HFF-Myc (cell line): ENCODE measurements at regions not wholly inside any gene's neighbourhood (a gene's known extent, or its start where the extent isn't known, plus 50 kb on each side); places are given as distances from the start of the nearest gene placed in this dataset.
A peak's percentile ranks its signal among the peaks of the same experiment; 100 is the strongest.

ENCODE experiments used
- DNase-seq: peaks from one replicate; pipeline ENCODE4 v3.0.0-alpha.2; 2011; ENCODE audit warnings: low read depth; ENCODE audit errors: extremely low read depth
- H3K4me3 ChIP-seq: replicated peaks from 2 replicates; pipeline ENCODE4 v1.5.1; 2011; ENCODE audit warnings: low read depth, mild to moderate bottlenecking, control low read depth, low read length
- TF ChIP-seq, protein P1 (sequence below): IDR thresholded peaks from 2 replicates; pipeline ENCODE4 v1.5.1; 2012; ENCODE audit warnings: mild to moderate bottlenecking, low read depth, low read length, control low read depth; ENCODE audit errors: missing control alignments

DNA sequence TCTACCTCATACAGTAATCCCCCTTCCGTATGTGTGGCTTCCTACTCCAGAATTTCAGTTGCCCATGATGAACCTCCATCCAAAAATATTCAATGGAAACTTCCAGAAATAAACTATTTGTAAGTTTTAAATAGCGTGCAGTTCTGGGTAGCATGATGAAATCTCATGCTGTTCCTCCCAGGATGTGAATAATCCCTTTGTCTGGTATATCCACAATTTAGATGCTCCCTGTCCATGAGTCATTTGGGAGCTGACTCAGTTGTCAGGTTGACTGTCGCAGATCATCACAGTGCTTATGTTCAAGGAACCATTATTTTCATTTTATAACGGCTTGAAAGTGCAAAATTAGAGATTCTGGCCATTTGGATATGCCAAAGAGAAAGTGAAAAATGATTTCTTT is 290.1 kb upstream of the CDH9 start:
- H3K4me3 ChIP-seq = no peak overlapping the region
- TF ChIP-seq, protein P1, sequence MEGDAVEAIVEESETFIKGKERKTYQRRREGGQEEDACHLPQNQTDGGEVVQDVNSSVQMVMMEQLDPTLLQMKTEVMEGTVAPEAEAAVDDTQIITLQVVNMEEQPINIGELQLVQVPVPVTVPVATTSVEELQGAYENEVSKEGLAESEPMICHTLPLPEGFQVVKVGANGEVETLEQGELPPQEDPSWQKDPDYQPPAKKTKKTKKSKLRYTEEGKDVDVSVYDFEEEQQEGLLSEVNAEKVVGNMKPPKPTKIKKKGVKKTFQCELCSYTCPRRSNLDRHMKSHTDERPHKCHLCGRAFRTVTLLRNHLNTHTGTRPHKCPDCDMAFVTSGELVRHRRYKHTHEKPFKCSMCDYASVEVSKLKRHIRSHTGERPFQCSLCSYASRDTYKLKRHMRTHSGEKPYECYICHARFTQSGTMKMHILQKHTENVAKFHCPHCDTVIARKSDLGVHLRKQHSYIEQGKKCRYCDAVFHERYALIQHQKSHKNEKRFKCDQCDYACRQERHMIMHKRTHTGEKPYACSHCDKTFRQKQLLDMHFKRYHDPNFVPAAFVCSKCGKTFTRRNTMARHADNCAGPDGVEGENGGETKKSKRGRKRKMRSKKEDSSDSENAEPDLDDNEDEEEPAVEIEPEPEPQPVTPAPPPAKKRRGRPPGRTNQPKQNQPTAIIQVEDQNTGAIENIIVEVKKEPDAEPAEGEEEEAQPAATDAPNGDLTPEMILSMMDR = no peak
- no peak for DNase-seq

DNA sequence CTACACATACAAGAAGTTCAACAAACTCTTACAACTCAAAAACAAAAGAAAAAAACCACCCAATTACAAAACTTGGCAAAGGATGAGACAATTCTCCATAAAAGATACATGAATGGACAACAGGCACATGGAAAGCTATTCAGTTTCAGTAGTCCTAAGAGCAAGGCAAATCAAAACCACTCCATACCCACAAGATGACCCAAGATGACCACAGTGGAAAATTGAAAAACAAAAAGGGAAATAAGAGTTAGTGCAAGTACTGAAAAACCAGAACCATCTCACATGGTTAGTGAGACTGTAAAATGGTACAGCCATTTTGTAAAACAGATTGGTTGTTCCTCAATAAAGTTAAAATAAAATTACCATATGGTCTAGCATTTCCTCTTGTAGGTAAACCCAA is 287.1 kb upstream of the CDH9 start:
- TF ChIP-seq, protein P1 = no peak
- H3K4me3 ChIP-seq = no peak overlapping the region
- DNase-seq = no peak

DNA sequence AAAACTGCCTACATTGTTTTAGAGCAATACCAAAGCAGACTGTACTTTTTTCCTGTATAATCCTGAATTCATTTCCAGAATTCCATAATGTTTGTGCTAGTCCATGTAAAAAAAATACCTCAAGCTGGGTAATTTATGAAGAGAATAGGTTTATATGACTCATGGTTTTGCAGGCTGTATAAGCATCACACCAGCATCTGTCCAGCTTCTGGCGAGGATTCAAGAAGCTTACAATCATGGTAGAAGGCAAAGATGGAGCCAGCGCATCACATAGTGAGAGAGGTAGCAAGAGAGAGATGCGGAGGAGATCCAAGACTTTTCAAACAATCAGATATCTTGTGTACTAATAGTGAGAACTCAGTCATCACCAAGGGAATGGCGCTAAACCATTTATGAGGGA is 280.3 kb upstream of the CDH9 start:
- H3K4me3 ChIP-seq = no peak overlapping the region
- DNase-seq = no peak
- TF ChIP-seq, protein P1 = no peak

DNA sequence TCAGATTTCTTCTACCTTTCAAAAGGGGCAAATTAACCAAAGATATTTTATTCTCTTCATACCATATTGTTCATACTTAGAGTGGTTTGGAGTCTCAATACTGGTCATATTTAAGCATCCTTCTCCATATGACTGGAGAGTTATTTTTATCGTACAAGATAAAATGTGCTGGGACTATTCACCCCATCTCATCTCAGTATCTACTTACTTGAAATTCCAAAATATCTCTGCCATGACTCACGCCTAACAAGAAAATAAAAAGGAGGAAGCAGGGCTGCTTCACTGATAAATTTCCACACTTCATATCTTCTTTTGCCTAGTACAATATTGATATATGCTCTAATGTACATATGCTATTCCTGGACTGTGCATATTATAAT is 277.9 kb upstream of the CDH9 start:
- no peak overlapping the region for H3K4me3 ChIP-seq
- TF ChIP-seq, protein P1 = no peak
- peak; percentile 12 for DNase-seq

DNA sequence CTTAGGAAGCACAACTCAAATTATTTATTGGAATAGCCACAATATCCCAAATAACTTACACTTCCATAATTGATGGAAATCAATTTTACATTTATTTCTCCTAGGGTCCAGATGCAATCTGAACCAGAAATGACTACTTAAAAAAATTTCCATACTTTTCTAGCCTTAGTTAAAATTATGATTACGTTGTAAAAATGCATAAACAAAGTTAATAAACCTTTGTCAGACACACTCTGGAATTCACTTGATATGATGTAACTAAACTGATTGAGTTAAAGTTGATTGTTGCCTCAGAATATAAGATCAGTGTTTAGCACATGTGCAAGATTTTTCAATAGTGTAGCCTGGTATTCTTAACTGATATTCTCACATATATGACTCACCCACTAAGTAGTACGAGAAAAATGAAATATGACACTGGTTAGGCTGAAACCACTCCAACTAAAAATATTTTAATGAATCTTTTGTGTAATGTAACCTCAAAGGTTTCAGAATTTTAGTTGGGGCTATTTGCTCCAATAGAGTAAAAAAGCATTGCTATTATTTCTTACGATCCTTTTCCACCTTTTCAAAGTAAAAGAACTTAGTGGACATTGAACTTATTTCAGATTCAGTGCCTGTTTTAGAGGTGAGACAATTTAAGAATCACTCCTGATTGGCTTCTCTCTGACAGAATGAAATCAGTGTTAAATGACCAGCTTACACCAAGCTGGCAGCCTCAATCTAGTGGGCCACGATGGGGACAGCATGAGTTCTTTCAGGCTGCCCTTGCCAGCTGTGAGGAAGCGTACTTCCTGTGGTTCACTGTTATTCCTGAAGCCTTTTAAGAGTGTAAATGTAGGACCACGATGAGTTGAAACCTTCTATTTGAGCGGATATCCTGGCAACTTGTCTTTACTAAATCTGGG is 277.2 kb upstream of the CDH9 start:
- TF ChIP-seq, protein P1 = no peak
- no peak overlapping the region for H3K4me3 ChIP-seq
- DNase-seq = peak; percentile 16

DNA sequence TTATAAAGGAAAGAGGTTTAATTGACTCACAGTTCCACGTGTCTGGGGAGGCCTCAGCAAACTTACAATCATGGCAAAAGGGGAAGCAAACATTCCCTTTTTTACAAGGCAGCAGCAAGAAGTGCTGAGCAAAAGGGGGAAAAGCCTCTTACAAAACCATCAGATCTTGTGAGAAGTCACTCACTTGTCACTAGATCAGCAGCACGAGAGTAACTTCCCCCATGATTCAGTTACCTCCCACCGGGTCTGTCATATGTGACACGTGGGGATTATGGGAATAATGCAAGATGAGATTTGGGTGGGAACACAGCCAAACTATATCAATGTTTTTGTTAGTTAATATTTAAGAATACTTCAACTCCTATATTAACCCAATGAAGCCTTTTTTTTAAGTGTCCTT is 275.2 kb upstream of the CDH9 start:
- no peak overlapping the region for H3K4me3 ChIP-seq
- TF ChIP-seq, protein P1 = no peak
- no peak for DNase-seq
